ENCODE measurements at regions not wholly inside any gene's neighbourhood (a gene's known extent, or its start where the extent isn't known, plus 50 kb on each side); places are given as distances from the start of the nearest gene placed in this dataset.
"Not testable (repeated sequence)": the region's sequence is repeated elsewhere in the genome, so short reads cannot be mapped to it uniquely, and the experiment has no call there.

- DNase-seq = no peak
- Mint-ChIP-seq H3K4me3 (no peak overlapping the region), H3K27ac (no peak overlapping the region), H3K27me3 (peaks cover 12% of the 10 kb centered on the region), H3K4me1 (no peaks in the 10 kb centered on the region), H3K9me3 (no peaks in the 10 kb centered on the region), H3K36me3 (ENCODE audit: low read depth) (no peaks in the 10 kb centered on the region)
- intact Hi-C loops (cut with micrococcal nuclease) = no loop called here
Measured at GRCh38 chr10:117621795-117622420, 79.4 kb downstream of the EMX2 start.

- Mint-ChIP-seq H3K27me3 (peaks cover 12% of the 10 kb centered on the region), H3K36me3 (ENCODE audit: low read depth) (no peaks in the 10 kb centered on the region), H3K4me3 (no peak overlapping the region), H3K27ac (no peak overlapping the region), H3K9me3 (no peaks in the 10 kb centered on the region), H3K4me1 (no peaks in the 10 kb centered on the region)
- intact Hi-C loops (cut with micrococcal nuclease) = no loop called here
- no peak for DNase-seq
Measured at GRCh38 chr10:117622471-117623184, 80.1 kb downstream of the EMX2 start.

- Mint-ChIP-seq H3K36me3 (ENCODE audit: low read depth) (no peaks in the 10 kb centered on the region), H3K27ac (no peak overlapping the region), H3K4me3 (no peak overlapping the region), H3K9me3 (no peaks in the 10 kb centered on the region), H3K27me3 (peaks cover 8% of the 10 kb centered on the region), H3K4me1 (no peaks in the 10 kb centered on the region)
- DNase-seq = no peak
- intact Hi-C loops (cut with micrococcal nuclease) = no loop called here
Measured at GRCh38 chr10:117626228-117626627, 83.7 kb downstream of the EMX2 start.

- H3K4me3 Mint-ChIP-seq = no peak overlapping the region
- no peaks in the 10 kb centered on the region for H3K9me3 Mint-ChIP-seq
- peaks cover 5% of the 10 kb centered on the region for H3K27me3 Mint-ChIP-seq
- H3K27ac Mint-ChIP-seq = no peak overlapping the region
- no peak for DNase-seq
- H3K4me1 Mint-ChIP-seq = no peaks in the 10 kb centered on the region
- H3K36me3 Mint-ChIP-seq (ENCODE audit: low read depth) = no peaks in the 10 kb centered on the region
- intact Hi-C loops (cut with micrococcal nuclease) = no loop called here
Measured at GRCh38 chr10:117627561-117627960, 85.0 kb downstream of the EMX2 start.

GRCh38 chr10:117629717-117630116, 87.2 kb downstream of the EMX2 start:
- H3K27me3 Mint-ChIP-seq; H3K9me3 Mint-ChIP-seq; DNase-seq; H3K27ac Mint-ChIP-seq; H3K4me3 Mint-ChIP-seq; H3K36me3 Mint-ChIP-seq (ENCODE audit: low read depth); H3K4me1 Mint-ChIP-seq; intact Hi-C loops (cut with micrococcal nuclease): not testable (repeated sequence)

DNA sequence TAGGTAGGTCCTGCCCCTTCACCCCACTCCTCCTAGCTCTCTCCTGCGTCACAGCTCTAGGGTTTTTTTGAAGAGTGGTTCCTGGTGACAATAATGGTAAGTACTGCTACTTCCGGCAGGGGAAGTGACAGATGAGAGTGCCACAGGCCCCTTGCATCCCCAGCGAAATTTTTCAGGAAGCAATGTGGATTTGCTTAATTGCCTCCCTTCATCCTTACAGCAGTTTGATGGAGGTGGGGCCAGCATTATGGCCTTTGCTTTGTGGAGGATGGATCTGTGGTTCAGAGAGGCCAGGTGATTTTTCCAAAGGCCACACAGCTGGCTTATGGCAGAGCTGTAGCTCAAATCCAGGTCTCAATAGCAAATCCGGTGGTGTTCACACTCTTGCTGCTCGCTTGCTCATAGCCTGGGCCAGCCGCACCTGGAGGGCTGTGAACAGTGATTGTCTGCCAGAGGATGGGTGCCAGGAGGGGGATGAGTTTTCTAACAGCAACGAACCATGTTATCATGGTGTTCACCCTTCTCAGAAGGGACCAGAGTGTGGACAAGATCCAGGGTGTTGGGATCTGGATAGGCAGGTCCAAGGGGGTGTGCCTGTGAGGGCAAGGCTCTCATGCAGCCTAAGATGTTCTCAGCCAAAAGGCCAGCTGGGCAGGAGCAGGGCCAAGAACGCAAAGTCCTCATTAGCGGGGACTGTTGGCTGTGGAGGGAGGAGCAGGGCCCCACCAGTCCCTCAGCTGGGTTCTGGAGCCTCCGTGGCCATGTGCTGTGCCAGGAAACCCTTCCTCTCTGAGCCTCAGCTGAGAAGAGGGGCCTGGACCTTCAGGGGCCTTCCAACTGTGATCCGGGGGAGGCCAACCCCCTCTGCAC, 89.0 kb downstream of the EMX2 start:
- H3K27me3 Mint-ChIP-seq = peaks cover 8% of the 10 kb centered on the region
- intact Hi-C loops (cut with micrococcal nuclease) = no loop called here
- no peak for DNase-seq
- H3K4me3 Mint-ChIP-seq = no peak overlapping the region
- H3K4me1 Mint-ChIP-seq = no peaks in the 10 kb centered on the region
- H3K36me3 Mint-ChIP-seq (ENCODE audit: low read depth) = no peaks in the 10 kb centered on the region
- no peak overlapping the region for H3K27ac Mint-ChIP-seq
- H3K9me3 Mint-ChIP-seq = no peaks in the 10 kb centered on the region

- no peak for DNase-seq
- Mint-ChIP-seq H3K36me3 (ENCODE audit: low read depth) (no peaks in the 10 kb centered on the region), H3K27ac (no peak overlapping the region), H3K4me3 (no peak overlapping the region), H3K4me1 (no peaks in the 10 kb centered on the region), H3K27me3 (peaks cover 9% of the 10 kb centered on the region), H3K9me3 (no peaks in the 10 kb centered on the region)
- intact Hi-C loops (cut with micrococcal nuclease) = no loop called here
Measured at GRCh38 chr10:117632406-117632805, 89.9 kb downstream of the EMX2 start.

GRCh38 chr10:117635826-117636225, 93.3 kb downstream of the EMX2 start:
- no peaks in the 10 kb centered on the region for H3K9me3 Mint-ChIP-seq
- intact Hi-C loops (cut with micrococcal nuclease) = loop anchor here (5.0 kb wide), 1 partner anchor 41 kb away; no protein-coding TSS in a partner anchor
- no peaks in the 10 kb centered on the region for H3K4me1 Mint-ChIP-seq
- H3K27ac Mint-ChIP-seq = no peak overlapping the region
- peaks cover 30% of the 10 kb centered on the region for H3K27me3 Mint-ChIP-seq
- no peaks in the 10 kb centered on the region for H3K36me3 Mint-ChIP-seq (ENCODE audit: low read depth)
- DNase-seq = no peak
- H3K4me3 Mint-ChIP-seq = no peak overlapping the region

- H3K4me1 Mint-ChIP-seq = no peaks in the 10 kb centered on the region
- intact Hi-C loops (cut with micrococcal nuclease) = loop anchor here (5.0 kb wide), 1 partner anchor 39 kb away; no protein-coding TSS in a partner anchor
- no peaks in the 10 kb centered on the region for H3K9me3 Mint-ChIP-seq
Measured at GRCh38 chr10:117638200-117638599, 95.7 kb downstream of the EMX2 start.

DNA sequence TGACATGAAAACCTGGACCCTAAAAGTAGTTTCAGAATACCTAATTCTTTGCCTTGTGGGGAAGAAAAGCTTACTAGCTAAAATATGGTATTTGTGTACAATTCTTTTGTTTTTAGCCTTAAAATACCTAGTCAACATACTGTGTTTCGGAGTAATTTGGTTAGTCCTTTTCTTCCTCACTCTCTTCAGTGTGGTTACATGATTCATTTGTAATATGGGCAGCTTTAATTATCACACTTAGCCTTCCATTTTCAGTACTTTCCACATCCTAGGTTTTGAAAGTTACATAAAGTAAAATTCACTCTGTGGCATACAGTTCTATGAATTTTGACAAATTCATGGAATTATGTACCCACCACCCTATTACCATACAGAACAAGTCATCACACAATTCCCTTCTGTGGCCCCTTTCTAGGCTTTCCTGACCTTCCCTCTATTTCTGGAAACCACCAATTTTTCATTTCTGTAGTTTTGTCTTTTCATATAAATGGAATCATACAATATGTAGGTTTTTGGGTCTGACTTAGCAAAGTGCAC, 96.2 kb downstream of the EMX2 start:
- Mint-ChIP-seq H3K4me1 (no peaks in the 10 kb centered on the region), H3K36me3 (ENCODE audit: low read depth) (no peaks in the 10 kb centered on the region), H3K27me3 (peaks cover 45% of the 10 kb centered on the region), H3K4me3 (no peak overlapping the region), H3K27ac (no peak overlapping the region), H3K9me3 (no peaks in the 10 kb centered on the region)
- intact Hi-C loops (cut with micrococcal nuclease) = loop anchor here (5.0 kb wide), 1 partner anchor 39 kb away; no protein-coding TSS in a partner anchor
- no peak for DNase-seq

More at GRCh38 chr10:117638200-117638599, 95.7 kb downstream of the EMX2 start:
- Mint-ChIP-seq H3K4me3 (no peak overlapping the region), H3K36me3 (ENCODE audit: low read depth) (no peaks in the 10 kb centered on the region), H3K27ac (no peak overlapping the region), H3K27me3 (peaks cover 44% of the 10 kb centered on the region)
- DNase-seq = no peak

DNA sequence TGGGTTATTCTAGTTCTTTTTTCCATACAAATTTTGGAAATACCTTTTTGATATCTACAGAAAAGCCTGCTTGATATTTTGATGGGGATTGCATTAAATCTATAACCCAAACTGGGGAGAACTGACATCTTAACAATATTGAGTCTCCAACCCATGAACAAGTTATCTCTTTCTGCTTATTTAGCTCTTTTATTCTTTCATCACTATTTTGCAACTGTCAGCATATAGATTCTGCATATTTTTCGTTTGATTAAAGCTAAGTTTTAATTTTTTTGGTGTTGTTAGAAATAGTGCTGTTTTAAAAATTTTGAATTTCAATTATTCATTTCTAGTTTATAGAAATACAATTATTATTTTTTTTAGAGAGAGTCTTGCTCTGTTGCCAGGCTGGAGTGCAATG, 97.9 kb downstream of the EMX2 start:
- Mint-ChIP-seq H3K9me3 (no peaks in the 10 kb centered on the region), H3K4me3 (no peak overlapping the region), H3K27me3 (peaks cover 51% of the 10 kb centered on the region), H3K36me3 (ENCODE audit: low read depth) (no peaks in the 10 kb centered on the region), H3K27ac (no peak overlapping the region), H3K4me1 (no peaks in the 10 kb centered on the region)
- intact Hi-C loops (cut with micrococcal nuclease) = no loop called here
- DNase-seq = no peak

DNA sequence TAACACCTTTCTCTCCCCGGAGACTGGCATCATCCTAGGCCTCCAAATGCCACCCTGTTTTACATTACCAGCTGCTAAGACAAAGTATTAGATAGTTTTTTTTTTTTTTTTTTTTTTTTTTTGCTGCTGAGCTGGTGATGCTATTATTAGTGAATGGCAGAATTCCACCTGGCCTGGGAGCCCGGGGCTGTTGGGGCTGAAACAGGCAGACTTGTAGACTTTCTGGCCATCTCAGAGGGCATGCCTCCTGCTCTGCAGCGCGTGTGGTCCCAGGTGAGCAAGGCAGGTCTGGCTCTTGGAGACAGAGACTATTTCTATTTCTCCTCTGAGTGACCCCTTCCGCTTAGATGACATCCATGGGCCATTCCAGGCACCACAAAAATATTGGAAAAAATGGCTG, 104.2 kb downstream of the EMX2 start:
- H3K4me3 Mint-ChIP-seq = no peak overlapping the region

GRCh38 chr10:117647306-117647705, 104.8 kb downstream of the EMX2 start:
- no peak overlapping the region for H3K27ac Mint-ChIP-seq
- H3K36me3 Mint-ChIP-seq (ENCODE audit: low read depth) = no peaks in the 10 kb centered on the region
- H3K4me3 Mint-ChIP-seq = no peak overlapping the region
- H3K9me3 Mint-ChIP-seq = peaks cover 5% of the 10 kb centered on the region
- H3K27me3 Mint-ChIP-seq = peaks cover 29% of the 10 kb centered on the region
- intact Hi-C loops (cut with micrococcal nuclease) = no loop called here
- H3K4me1 Mint-ChIP-seq = peaks cover 2% of the 10 kb centered on the region
- no peak for DNase-seq

More for the DNA sequence above, 104.2 kb downstream of the EMX2 start:
- intact Hi-C loops (cut with micrococcal nuclease) = no loop called here
- no peaks in the 10 kb centered on the region for H3K4me1 Mint-ChIP-seq
- DNase-seq = no peak
- peaks cover 34% of the 10 kb centered on the region for H3K27me3 Mint-ChIP-seq
- H3K9me3 Mint-ChIP-seq = peaks cover 5% of the 10 kb centered on the region
- H3K36me3 Mint-ChIP-seq (ENCODE audit: low read depth) = no peaks in the 10 kb centered on the region
- no peak overlapping the region for H3K27ac Mint-ChIP-seq

All from activated CD4-positive, alpha-beta T cell treated with anti-CD3 and anti-CD28 coated beads, Interleukin-2, amount 10 ng/mL, durations not matched to agents 24 days and 14 days (primary cell).